A549 (cell line): ENCODE measurements at regions not wholly inside any gene's neighbourhood (a gene's known extent, or its start where the extent isn't known, plus 50 kb on each side); places are given as distances from the start of the nearest gene placed in this dataset.

Experiments
- EP300 ChIP-seq, 2 experiments: fragments of >200 bp; sonication (Bioruptor Twin); formaldehyde crosslinking; IDR thresholded peaks; 2 replicates in 1 of 2; 3 replicates in 1 of 2; pipeline ENCODE4 v1.6.1; 2016 to 2017
- JUN ChIP-seq, 2 experiments: fragments of >200 bp; sonication (Bioruptor Twin); formaldehyde crosslinking; IDR thresholded peaks; 2 replicates in 1 of 2; 3 replicates in 1 of 2; pipeline ENCODE4 v1.6.1; 2016 to 2017
- MAX ChIP-seq: IDR thresholded peaks from 2 replicates; pipeline ENCODE4 v1.6.1; 2012
- POLR2A ChIP-seq: IDR thresholded peaks from 2 replicates; pipeline ENCODE4 v1.6.1; 2012; ENCODE audit warnings: mild to moderate bottlenecking, low read length
- TF ChIP-seq, protein P1 (sequence below): IDR thresholded peaks from 2 replicates; pipeline ENCODE4 v1.6.1; 2012; ENCODE audit warnings: low read depth, borderline replicate concordance
- TF ChIP-seq, protein P2 (sequence below): fragments of >200 bp; sonication (Bioruptor Twin); formaldehyde crosslinking; IDR thresholded peaks from 3 replicates; pipeline ENCODE4 v1.5.1; 2016
- TF ChIP-seq, protein P3 (sequence below): fragments of 150-350 bp; IDR thresholded peaks from 2 replicates; pipeline ENCODE4 v1.6.1; 2014; ENCODE audit warnings: low read depth, mild to moderate bottlenecking, low read length

GRCh38 chr20:1824834-1825233 is 70.4 kb upstream of the SIRPA start:
- no peak for TF ChIP-seq JUN (IDR thresholded peaks at IDR 0.05)
- TF ChIP-seq, protein P1, sequence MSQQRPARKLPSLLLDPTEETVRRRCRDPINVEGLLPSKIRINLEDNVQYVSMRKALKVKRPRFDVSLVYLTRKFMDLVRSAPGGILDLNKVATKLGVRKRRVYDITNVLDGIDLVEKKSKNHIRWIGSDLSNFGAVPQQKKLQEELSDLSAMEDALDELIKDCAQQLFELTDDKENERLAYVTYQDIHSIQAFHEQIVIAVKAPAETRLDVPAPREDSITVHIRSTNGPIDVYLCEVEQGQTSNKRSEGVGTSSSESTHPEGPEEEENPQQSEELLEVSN: no peak
- TF ChIP-seq, protein P2, sequence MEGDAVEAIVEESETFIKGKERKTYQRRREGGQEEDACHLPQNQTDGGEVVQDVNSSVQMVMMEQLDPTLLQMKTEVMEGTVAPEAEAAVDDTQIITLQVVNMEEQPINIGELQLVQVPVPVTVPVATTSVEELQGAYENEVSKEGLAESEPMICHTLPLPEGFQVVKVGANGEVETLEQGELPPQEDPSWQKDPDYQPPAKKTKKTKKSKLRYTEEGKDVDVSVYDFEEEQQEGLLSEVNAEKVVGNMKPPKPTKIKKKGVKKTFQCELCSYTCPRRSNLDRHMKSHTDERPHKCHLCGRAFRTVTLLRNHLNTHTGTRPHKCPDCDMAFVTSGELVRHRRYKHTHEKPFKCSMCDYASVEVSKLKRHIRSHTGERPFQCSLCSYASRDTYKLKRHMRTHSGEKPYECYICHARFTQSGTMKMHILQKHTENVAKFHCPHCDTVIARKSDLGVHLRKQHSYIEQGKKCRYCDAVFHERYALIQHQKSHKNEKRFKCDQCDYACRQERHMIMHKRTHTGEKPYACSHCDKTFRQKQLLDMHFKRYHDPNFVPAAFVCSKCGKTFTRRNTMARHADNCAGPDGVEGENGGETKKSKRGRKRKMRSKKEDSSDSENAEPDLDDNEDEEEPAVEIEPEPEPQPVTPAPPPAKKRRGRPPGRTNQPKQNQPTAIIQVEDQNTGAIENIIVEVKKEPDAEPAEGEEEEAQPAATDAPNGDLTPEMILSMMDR: no peak
- TF ChIP-seq MAX: no peak
- TF ChIP-seq, protein P3, sequence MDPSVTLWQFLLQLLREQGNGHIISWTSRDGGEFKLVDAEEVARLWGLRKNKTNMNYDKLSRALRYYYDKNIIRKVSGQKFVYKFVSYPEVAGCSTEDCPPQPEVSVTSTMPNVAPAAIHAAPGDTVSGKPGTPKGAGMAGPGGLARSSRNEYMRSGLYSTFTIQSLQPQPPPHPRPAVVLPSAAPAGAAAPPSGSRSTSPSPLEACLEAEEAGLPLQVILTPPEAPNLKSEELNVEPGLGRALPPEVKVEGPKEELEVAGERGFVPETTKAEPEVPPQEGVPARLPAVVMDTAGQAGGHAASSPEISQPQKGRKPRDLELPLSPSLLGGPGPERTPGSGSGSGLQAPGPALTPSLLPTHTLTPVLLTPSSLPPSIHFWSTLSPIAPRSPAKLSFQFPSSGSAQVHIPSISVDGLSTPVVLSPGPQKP: no peak
- TF ChIP-seq POLR2A: no peak
- TF ChIP-seq EP300 (IDR thresholded peaks at IDR 0.05): no peak
